HG02943 (cell line): ENCODE measurements at regions not wholly inside any gene's neighbourhood (a gene's known extent, or its start where the extent isn't known, plus 50 kb on each side); places are given as distances from the start of the nearest gene placed in this dataset.
"Not testable (repeated sequence)": the region's sequence is repeated elsewhere in the genome, so short reads cannot be mapped to it uniquely, and the experiment has no call there.

Experiments used
- ATAC-seq: cut with Tn5 transposase; IDR thresholded peaks from one replicate; pipeline ENCODE4 v1.9.1; 2021; ENCODE audit warnings: mild to moderate bottlenecking, low read depth, moderate library complexity; ENCODE audit not compliant: unreplicated experiment

DNA sequence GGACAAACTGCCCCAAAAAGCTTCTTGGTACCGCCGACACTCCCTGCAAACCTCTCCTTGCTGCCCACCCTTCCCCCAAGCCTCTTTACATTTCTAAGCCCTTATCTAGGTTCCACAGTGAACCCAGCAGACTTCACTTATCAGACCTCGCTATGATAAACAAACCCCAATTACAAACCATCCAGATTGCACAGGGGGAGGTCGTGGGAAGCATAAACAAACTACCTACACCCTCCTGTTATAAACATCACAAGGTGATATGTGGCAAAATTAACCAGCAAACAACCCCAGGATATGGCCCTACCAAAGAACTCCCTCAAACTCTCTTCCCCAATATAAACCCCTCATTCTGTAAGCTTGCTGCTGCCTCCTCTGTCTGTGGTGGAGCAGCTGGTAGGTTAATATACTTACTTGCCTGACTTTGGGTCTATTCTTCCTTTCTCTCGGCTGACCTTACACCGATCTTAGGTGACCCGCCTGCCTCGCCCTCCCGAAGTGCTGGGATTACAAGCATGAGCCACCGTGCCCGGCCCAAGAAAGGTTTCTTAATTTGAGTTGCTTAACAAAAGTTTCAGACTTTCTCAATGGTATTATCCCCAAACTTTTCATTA lies 66.0 kb upstream of the TENM4 start:
- ATAC-seq: no peak

DNA sequence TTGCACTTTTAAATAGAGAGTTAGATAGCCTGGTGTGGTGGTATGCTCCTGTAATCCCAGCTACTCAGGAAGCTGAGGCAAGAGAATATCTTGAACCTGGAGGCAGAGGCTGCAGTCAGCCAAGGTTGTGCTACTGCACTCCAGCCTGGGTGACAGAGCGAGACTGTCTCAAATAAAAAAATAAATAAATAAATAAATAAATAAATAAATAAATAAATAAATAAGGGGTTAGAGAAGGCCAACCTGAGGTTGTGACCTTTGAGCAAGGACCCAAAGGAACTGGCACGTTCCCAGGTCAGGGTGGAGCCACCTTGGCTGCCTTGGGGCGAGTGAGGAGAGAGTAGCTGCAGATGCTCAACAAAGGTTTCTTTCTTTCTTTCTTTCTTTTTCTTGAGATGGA lies 65.3 kb upstream of the TENM4 start:
- ATAC-seq: no peak

DNA sequence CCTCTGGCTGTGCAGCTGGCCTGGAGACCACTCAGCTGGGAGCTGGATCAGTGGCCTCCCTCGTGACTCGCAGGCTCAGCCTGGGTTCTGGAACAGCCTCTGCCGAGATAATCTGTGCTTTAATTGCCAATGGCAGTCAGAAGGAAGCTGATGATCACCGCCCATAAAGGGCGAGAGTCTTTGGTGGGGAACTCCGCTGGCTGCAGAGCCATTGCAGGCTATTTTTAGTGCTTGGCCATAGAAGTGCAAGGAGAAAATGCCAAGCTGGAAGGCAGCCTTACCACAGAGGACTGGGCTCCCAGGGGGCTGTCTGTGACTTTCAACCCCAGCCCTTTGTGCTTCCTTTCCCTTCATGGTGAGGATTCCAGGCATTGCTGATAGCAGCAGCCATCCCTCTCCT lies 62.2 kb upstream of the TENM4 start:
- no peak for ATAC-seq

DNA sequence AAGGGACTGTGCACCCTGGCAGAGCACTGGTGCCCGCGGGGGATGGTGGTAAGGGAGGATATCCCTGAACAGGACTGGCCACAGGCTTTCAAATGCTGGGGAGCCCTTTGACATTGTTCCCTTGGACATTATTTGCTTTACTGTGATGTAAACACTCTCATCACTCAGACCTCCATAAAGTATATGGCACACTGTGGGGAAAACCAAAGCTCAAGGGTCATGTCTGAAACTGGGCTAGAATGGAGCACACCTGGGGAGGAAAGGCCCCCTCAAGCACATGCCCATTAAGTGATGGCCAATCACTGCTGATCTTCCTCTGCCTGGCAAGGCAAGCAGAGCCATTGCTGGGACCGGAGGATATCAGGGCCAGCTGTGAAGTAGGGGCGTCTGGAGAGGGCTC lies 60.9 kb upstream of the TENM4 start:
- no peak for ATAC-seq

DNA sequence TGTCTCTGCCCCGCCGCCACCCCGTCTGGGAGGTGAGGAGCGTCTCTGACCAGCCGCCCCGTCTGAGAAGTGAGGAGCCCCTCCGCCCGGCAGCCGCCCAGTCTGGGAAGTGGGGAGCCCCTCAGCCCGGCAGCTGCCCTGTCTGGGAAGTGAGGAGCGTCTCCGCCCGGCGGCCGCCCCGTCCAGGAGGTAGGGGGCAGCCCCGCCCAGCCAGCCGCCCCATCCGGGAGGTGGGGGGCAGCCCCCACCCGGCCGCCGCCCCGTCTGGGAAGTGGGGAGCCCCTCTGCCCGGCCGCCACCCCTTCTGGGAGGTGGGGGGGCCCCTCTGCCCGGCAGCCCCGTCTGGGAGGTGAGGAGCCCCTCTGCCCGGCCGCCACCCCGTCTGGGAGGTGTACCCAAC lies 59.1 kb upstream of the TENM4 start:
- not testable (repeated sequence) for ATAC-seq

GRCh38 chr11:79498667-79499066 lies 57.8 kb upstream of the TENM4 start:
- ATAC-seq: no peak

- no peak for ATAC-seq
Measured at GRCh38 chr11:79493555-79494171, 52.8 kb upstream of the TENM4 start.

DNA sequence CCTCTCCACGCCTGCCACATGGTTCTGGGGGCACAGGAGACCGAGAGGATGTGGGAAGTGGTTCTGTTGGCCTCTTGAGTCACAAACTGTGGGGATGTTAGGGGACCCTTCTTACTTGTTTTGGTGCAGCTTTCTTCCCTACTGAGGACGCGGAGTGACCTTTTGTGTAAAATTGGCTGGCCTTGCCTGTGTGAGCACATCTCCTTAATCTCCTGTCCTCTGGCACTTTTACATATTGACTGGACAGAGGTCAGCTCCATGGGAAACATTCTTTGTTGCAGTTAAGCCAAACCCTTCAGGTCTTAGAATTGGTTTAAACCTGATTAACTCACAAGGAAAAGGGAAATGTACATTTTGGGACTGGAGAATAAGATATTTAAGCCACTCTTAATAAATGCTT lies 51.2 kb upstream of the TENM4 start:
- no peak for ATAC-seq
